Neuronal stem cell (in vitro differentiated cells): ENCODE measurements at regions not wholly inside any gene's neighbourhood (a gene's known extent, or its start where the extent isn't known, plus 50 kb on each side); places are given as distances from the start of the nearest gene placed in this dataset.
A peak's percentile ranks its signal among the peaks of the same experiment; 100 is the strongest.

Source experiments
- DNase-seq: peaks from one replicate; pipeline ENCODE4 v3.0.0-alpha.2; 2013; ENCODE audit warnings: low spot score
- H2AFZ ChIP-seq: one replicate; pipeline ENCODE4 v1.6.1; 2013; ENCODE audit warnings: mild to moderate bottlenecking, low read length, inconsistent platforms
- H2AK5ac ChIP-seq: 2 replicates; pipeline ENCODE4 v1.6.1; 2013; ENCODE audit warnings: low read depth, mild to moderate bottlenecking, inconsistent platforms, low read length, moderate library complexity, mixed read lengths
- H2BK120ac ChIP-seq: 2 replicates; pipeline ENCODE4 v1.6.1; 2013; ENCODE audit warnings: low read depth, mild to moderate bottlenecking, inconsistent platforms, low read length, moderate library complexity, mixed read lengths
- H2BK12ac ChIP-seq: one replicate; pipeline ENCODE4 v1.6.1; 2013; ENCODE audit warnings: low read length, inconsistent platforms
- H2BK15ac ChIP-seq: 2 replicates; pipeline ENCODE4 v1.6.1; 2013; ENCODE audit warnings: mild to moderate bottlenecking, low read length, inconsistent platforms, mixed read lengths
- H2BK5ac ChIP-seq: one replicate; pipeline ENCODE4 v1.6.1; 2013; ENCODE audit warnings: inconsistent platforms, mild to moderate bottlenecking, low read length, moderate library complexity
- H3K14ac ChIP-seq: one replicate; pipeline ENCODE4 v1.6.1; 2013; ENCODE audit warnings: low read length, inconsistent platforms
- H3K18ac ChIP-seq: 2 replicates; pipeline ENCODE4 v1.6.1; 2013; ENCODE audit warnings: low read length, inconsistent platforms
- H3K23ac ChIP-seq: 2 replicates; pipeline ENCODE4 v1.6.1; 2013; ENCODE audit warnings: low read depth, mild to moderate bottlenecking, mixed read lengths, low read length, inconsistent platforms; ENCODE audit not compliant: poor library complexity
- H3K27ac ChIP-seq: replicated peaks from 3 replicates; pipeline ENCODE4 v1.5.1; 2013; ENCODE audit warnings: low read length, inconsistent platforms
- H3K27me3 ChIP-seq, 3 experiments: 2 replicates each; pipeline ENCODE4 v1.6.1; 2013; ENCODE audit warnings: low read length in 3 of 3, mild to moderate bottlenecking in 2 of 3, inconsistent platforms in 1 of 3, low read depth in 1 of 3, mixed read lengths in 1 of 3, moderate library complexity in 1 of 3; ENCODE audit not compliant: control insufficient read depth in 3 of 3, insufficient read depth in 3 of 3
- H3K36me3 ChIP-seq, 2 donors: replicated peaks in 1 of 2; 2 replicates each; pipeline ENCODE4 v1.6.1; 2013; ENCODE audit warnings: low read length in 2 of 2; ENCODE audit not compliant: control insufficient read depth in 2 of 2, insufficient read depth in 2 of 2
- H3K4ac ChIP-seq: 2 replicates; pipeline ENCODE4 v1.6.1; 2013; ENCODE audit warnings: inconsistent platforms, mild to moderate bottlenecking, low read length, moderate library complexity
- H3K4me1 ChIP-seq, 2 donors: 1 replicate in 1 of 2; 2 replicates in 1 of 2; pipeline ENCODE4 v1.6.1; 2013; ENCODE audit warnings: low read length in 2 of 2, low read depth in 1 of 2; ENCODE audit not compliant: control insufficient read depth in 2 of 2, insufficient read depth in 1 of 2
- H3K4me2 ChIP-seq: one replicate; pipeline ENCODE4 v1.6.1; 2013; ENCODE audit warnings: mild to moderate bottlenecking, low read length, inconsistent platforms; ENCODE audit not compliant: insufficient read depth, poor library complexity, severe bottlenecking
- H3K4me3 ChIP-seq, 2 donors: 2 replicates each; pipeline ENCODE4 v1.5.1; 2013; ENCODE audit warnings: low read length in 2 of 2, mild to moderate bottlenecking in 2 of 2, inconsistent platforms in 1 of 2, moderate library complexity in 1 of 2
- H3K79me1 ChIP-seq: one replicate; pipeline ENCODE4 v1.6.1; 2013; ENCODE audit warnings: low read depth, mild to moderate bottlenecking, inconsistent platforms, low read length, moderate library complexity
- H3K9ac ChIP-seq: one replicate; pipeline ENCODE4 v1.6.1; 2013; ENCODE audit warnings: mild to moderate bottlenecking, low read depth, low read length, inconsistent platforms; ENCODE audit not compliant: poor library complexity
- H3K9me3 ChIP-seq, 2 donors: replicated peaks in 1 of 2; 2 replicates each; pipeline versions ENCODE3 to v1.6.1; 2013; ENCODE audit warnings: low read length in 2 of 2, mild to moderate bottlenecking in 2 of 2, inconsistent platforms in 1 of 2, low read depth in 1 of 2, mixed read lengths in 1 of 2, moderate library complexity in 1 of 2; ENCODE audit not compliant: control insufficient read depth in 2 of 2, insufficient read depth in 1 of 2
- H4K8ac ChIP-seq: one replicate; pipeline ENCODE4 v1.6.1; 2013; ENCODE audit warnings: low read depth, mild to moderate bottlenecking, inconsistent platforms, low read length, moderate library complexity
- H4K91ac ChIP-seq: one replicate; pipeline ENCODE4 v1.6.1; 2013; ENCODE audit warnings: low read length, low read depth, mild to moderate bottlenecking, inconsistent platforms; ENCODE audit not compliant: poor library complexity
- WGBS, 2 donors: extraction: QIAGEN DNeasy Blood & Tissue Kit; methylation state at CpG; one replicate each; pipeline ENCODE4 v1.1.7; 2013; ENCODE audit warnings: missing lambda C conversion rate in 2 of 2, mixed read lengths in 1 of 2; ENCODE audit not compliant: insufficient read length in 2 of 2, insufficient replicate concordance in 1 of 2; ENCODE audit errors: extremely low coverage in 2 of 2; 5-methylcytosine and 5-hydroxymethylcytosine counted together

GRCh38 chr11:103829596-103829995, 206.8 kb upstream of the DDI1 start:
- no peaks in the 10 kb centered on the region for H3K36me3 ChIP-seq
- H3K23ac ChIP-seq: no peak overlapping the region
- H2BK120ac ChIP-seq: no peak overlapping the region
- H3K27me3 ChIP-seq: no peaks in the 10 kb centered on the region
- peak overlapping the region; percentile 86 for H3K14ac ChIP-seq
- no peaks in the 10 kb centered on the region for H3K4me1 ChIP-seq
- H3K4ac ChIP-seq: no peak overlapping the region
- H3K9me3 ChIP-seq: peaks cover 9 to 18% of the 10 kb centered on the region in 2 donors
- H2BK15ac ChIP-seq: no peak overlapping the region
- no peak for DNase-seq
- H3K27ac ChIP-seq: no peak overlapping the region
- peak overlapping the region; percentile 75 for H3K18ac ChIP-seq
- H4K91ac ChIP-seq: peak overlapping the region; percentile 16
- no peak overlapping the region for H3K4me2 ChIP-seq
- no peaks in the 10 kb centered on the region for H3K79me1 ChIP-seq
- no peak overlapping the region for H4K8ac ChIP-seq
- no CpG with 5 or more reads among the region's 4 CpGs for WGBS, 2 donors
- H2AK5ac ChIP-seq: no peak overlapping the region
- no peak overlapping the region for H3K9ac ChIP-seq
- H3K4me3 ChIP-seq: no peak overlapping the region
- no peak overlapping the region for H2BK12ac ChIP-seq
- no peak overlapping the region for H2BK5ac ChIP-seq
- H2AFZ ChIP-seq: no peak overlapping the region

- H3K9me3 ChIP-seq: peaks cover 9 to 18% of the 10 kb centered on the region in 2 donors
Observed at GRCh38 chr11:103830205-103830604, 206.2 kb upstream of the DDI1 start.

DNA sequence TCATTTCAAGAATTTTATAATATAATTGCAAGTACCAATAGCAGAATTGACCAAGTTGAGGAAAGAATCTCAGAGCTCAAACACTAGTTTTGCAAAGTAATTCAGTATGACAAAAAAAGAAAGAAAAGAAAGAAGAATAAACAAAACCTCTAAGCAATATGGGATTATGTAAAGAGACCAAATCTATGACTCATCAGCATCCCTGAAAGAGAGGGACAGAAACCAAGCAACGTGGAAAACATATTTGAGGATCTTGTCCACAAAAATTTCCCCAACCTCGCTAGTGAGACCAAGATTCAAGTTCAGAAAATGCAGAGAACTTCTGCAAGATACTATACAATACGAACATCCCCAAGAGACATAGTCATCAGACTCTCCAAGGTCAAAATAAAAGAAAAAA, 203.7 kb upstream of the DDI1 start:
- WGBS, 2 donors: no CpG with 5 or more reads among the region's 3 CpGs
- no peaks in the 10 kb centered on the region for H3K36me3 ChIP-seq
- no peaks in the 10 kb centered on the region for H3K27me3 ChIP-seq
- H3K18ac ChIP-seq: no peak overlapping the region
- H3K27ac ChIP-seq: no peak overlapping the region
- no peaks in the 10 kb centered on the region for H3K79me1 ChIP-seq
- no peak overlapping the region for H2AK5ac ChIP-seq
- H3K4me1 ChIP-seq: no peaks in the 10 kb centered on the region
- no peak overlapping the region for H2BK12ac ChIP-seq
- H2BK5ac ChIP-seq: no peak overlapping the region
- H3K4me2 ChIP-seq: no peak overlapping the region
- no peak overlapping the region for H3K14ac ChIP-seq
- no peak overlapping the region for H2BK15ac ChIP-seq
- DNase-seq: no peak
- H3K9ac ChIP-seq: no peak overlapping the region
- H3K4ac ChIP-seq: no peak overlapping the region
- no peak overlapping the region for H2AFZ ChIP-seq
- H4K91ac ChIP-seq: no peak overlapping the region
- H3K9me3 ChIP-seq: peaks cover 9 to 18% of the 10 kb centered on the region in 2 donors
- no peak overlapping the region for H3K4me3 ChIP-seq
- no peak overlapping the region for H3K23ac ChIP-seq
- H4K8ac ChIP-seq: no peak overlapping the region
- H2BK120ac ChIP-seq: no peak overlapping the region

More at GRCh38 chr11:103830205-103830604, 206.2 kb upstream of the DDI1 start:
- Histone ChIP-seq H3K27ac (no peak overlapping the region), H2BK15ac (no peak overlapping the region), H2BK120ac (no peak overlapping the region), H3K9ac (no peak overlapping the region), H4K91ac (no peak overlapping the region), H4K8ac (no peak overlapping the region), H3K14ac (no peak overlapping the region), H3K79me1 (no peaks in the 10 kb centered on the region), H2AK5ac (no peak overlapping the region), H3K4me2 (no peak overlapping the region), H2BK5ac (no peak overlapping the region), H2BK12ac (no peak overlapping the region), H3K4me3 (no peak overlapping the region), H3K36me3 (no peaks in the 10 kb centered on the region), H3K18ac (no peak overlapping the region), H3K4ac (no peak overlapping the region), H3K27me3 (no peaks in the 10 kb centered on the region), H3K23ac (no peak overlapping the region), H2AFZ (no peak overlapping the region), H3K4me1 (no peaks in the 10 kb centered on the region)
- WGBS, 2 donors: no CpG with 5 or more reads among the region's 1 CpG
- no peak for DNase-seq

- H2BK5ac ChIP-seq: no peak overlapping the region
- no peaks in the 10 kb centered on the region for H3K79me1 ChIP-seq
- no peak overlapping the region for H2AK5ac ChIP-seq
- WGBS, 2 donors: no CpG with 5 or more reads among the region's 6 CpGs
- no peak overlapping the region for H3K9ac ChIP-seq
- H3K9me3 ChIP-seq: no peaks in the 10 kb centered on the region
- DNase-seq: no peak
- no peak overlapping the region for H3K4me3 ChIP-seq
- H3K27ac ChIP-seq: no peak overlapping the region
- no peak overlapping the region for H4K8ac ChIP-seq
- no peak overlapping the region for H3K18ac ChIP-seq
- H2BK15ac ChIP-seq: no peak overlapping the region
- H3K27me3 ChIP-seq: no peaks in the 10 kb centered on the region
- no peak overlapping the region for H2BK120ac ChIP-seq
- H3K14ac ChIP-seq: no peak overlapping the region
- no peak overlapping the region for H3K4me2 ChIP-seq
- H2BK12ac ChIP-seq: no peak overlapping the region
- H3K23ac ChIP-seq: no peak overlapping the region
- peaks cover 0 to 26% of the 10 kb centered on the region in 2 donors for H3K4me1 ChIP-seq
- no peaks in the 10 kb centered on the region for H3K36me3 ChIP-seq
- no peak overlapping the region for H2AFZ ChIP-seq
- H3K4ac ChIP-seq: no peak overlapping the region
- H4K91ac ChIP-seq: no peak overlapping the region
Observed at GRCh38 chr11:103842191-103842590, 194.2 kb upstream of the DDI1 start.
